IMR-90 (cell line): ENCODE measurements at regions not wholly inside any gene's neighbourhood (a gene's known extent, or its start where the extent isn't known, plus 50 kb on each side); places are given as distances from the start of the nearest gene placed in this dataset.
"Not testable (repeated sequence)": the region's sequence is repeated elsewhere in the genome, so short reads cannot be mapped to it uniquely, and the experiment has no call there.

Experiments
- ATAC-seq: fragments of 200-7000 bp; cut with Tn5 transposase; 2 replicates; pipeline ENCODE4 v1.9.1; 2020; ENCODE audit warnings: low read depth, mild to moderate bottlenecking, moderate library complexity
- BruUV-seq: library from RNA; stranded (reverse); fragments of 400-500 nt; replicated peaks from 2 replicates; lab custom pipeline; 2021; lab: Mats Ljungman, UMichigan
- CTCF ChIA-PET: fragments of 300-600 bp; formaldehyde crosslinking; extraction: SDS; loops from one replicate; lab custom pipeline; 2021; ENCODE audit warnings: antibody characterized with exemption; lab: Yijun Ruan, JAX
- POLR2A ChIA-PET: fragments of 300-600 bp; sonication (Branson Sonifier 250); formaldehyde crosslinking; loops from one replicate; lab custom pipeline; 2022; ENCODE audit warnings: antibody characterized with exemption; ENCODE audit not compliant: unreplicated experiment; lab: Charles Lee
- DNase-seq: peaks from one replicate; pipeline ENCODE4 v3.0.0; 2013
- H2AFZ ChIP-seq: replicated peaks from 2 replicates; pipeline ENCODE3; 2013; ENCODE audit warnings: low read length, mild to moderate bottlenecking; ENCODE audit not compliant: poor library complexity
- H2AK5ac ChIP-seq: 2 replicates; pipeline ENCODE4 v1.6.1; 2013; ENCODE audit warnings: low read depth, low read length, inconsistent platforms
- H2AK9ac ChIP-seq: replicated peaks from 2 replicates; pipeline ENCODE3; 2013; ENCODE audit warnings: mild to moderate bottlenecking, low read depth, low read length, moderate library complexity; ENCODE audit not compliant: poor library complexity
- H2BK120ac ChIP-seq: 2 replicates; pipeline ENCODE4 v1.6.1; 2013; ENCODE audit warnings: low read depth, low read length, inconsistent platforms
- H2BK15ac ChIP-seq: 3 replicates; pipeline ENCODE4 v1.6.1; 2013; ENCODE audit warnings: low read depth, low read length, inconsistent platforms
- H2BK20ac ChIP-seq: 2 replicates; pipeline ENCODE4 v1.6.1; 2013; ENCODE audit warnings: low read depth, mild to moderate bottlenecking, inconsistent platforms, low read length, moderate library complexity
- H2BK5ac ChIP-seq: 2 replicates; pipeline ENCODE4 v1.6.1; 2013; ENCODE audit warnings: mild to moderate bottlenecking, low read depth, low read length, inconsistent platforms; ENCODE audit not compliant: poor library complexity, severe bottlenecking
- H3K14ac ChIP-seq: replicated peaks from 2 replicates; pipeline ENCODE4 v1.6.1; 2013; ENCODE audit warnings: low read depth, low read length, inconsistent platforms
- H3K18ac ChIP-seq: 2 replicates; pipeline ENCODE4 v1.6.1; 2013; ENCODE audit warnings: low read depth, low read length, control low read depth
- H3K23ac ChIP-seq: 2 replicates; pipeline ENCODE4 v1.6.1; 2013; ENCODE audit warnings: low read depth, low read length, inconsistent platforms
- H3K27ac ChIP-seq: 2 replicates; pipeline ENCODE4 v1.5.1; 2013; ENCODE audit warnings: mild to moderate bottlenecking, control low read depth, low read length; ENCODE audit not compliant: insufficient read depth
- H3K27me3 ChIP-seq: 2 replicates; pipeline ENCODE4 v1.6.1; 2013; ENCODE audit warnings: low read length; ENCODE audit not compliant: control insufficient read depth, insufficient read depth
- H3K36me3 ChIP-seq: 2 replicates; pipeline ENCODE4 v1.6.1; 2013; ENCODE audit warnings: low read length, mixed read lengths; ENCODE audit not compliant: control insufficient read depth, insufficient read depth
- H3K4ac ChIP-seq: 2 replicates; pipeline ENCODE4 v1.6.1; 2013; ENCODE audit warnings: low read depth, low read length, inconsistent platforms
- H3K4me1 ChIP-seq: 2 replicates; pipeline ENCODE4 v1.6.1; 2013; ENCODE audit warnings: low read length, mixed read lengths; ENCODE audit not compliant: control insufficient read depth, insufficient read depth
- H3K4me2 ChIP-seq: 2 replicates; pipeline ENCODE4 v1.6.1; 2013; ENCODE audit warnings: low read depth, mild to moderate bottlenecking, control low read depth, low read length, moderate library complexity
- H3K4me3 ChIP-seq: 2 replicates; pipeline ENCODE4 v1.5.1; 2013; ENCODE audit warnings: low read depth, mild to moderate bottlenecking, control low read depth, low read length, moderate library complexity; ENCODE audit not compliant: insufficient read depth
- H3K56ac ChIP-seq: 2 replicates; pipeline ENCODE4 v1.6.1; 2013; ENCODE audit warnings: low read length, inconsistent platforms; ENCODE audit not compliant: insufficient read depth; ENCODE audit errors: extremely low read depth
- H3K79me1 ChIP-seq, 2 experiments: 2 replicates each; pipeline ENCODE4 v1.6.1; 2013; ENCODE audit warnings: low read length in 2 of 2, inconsistent platforms in 1 of 2, low read depth in 1 of 2
- H3K9ac ChIP-seq: 2 replicates; pipeline ENCODE4 v1.6.1; 2013; ENCODE audit warnings: low read depth, low read length, control low read depth
- H3K9me1 ChIP-seq: 2 replicates; pipeline ENCODE4 v1.6.1; 2013; ENCODE audit warnings: low read length, inconsistent platforms; ENCODE audit not compliant: insufficient read depth
- H3K9me3 ChIP-seq: 2 replicates; pipeline ENCODE4 v1.6.1; 2013; ENCODE audit warnings: low read length; ENCODE audit not compliant: control insufficient read depth, insufficient read depth
- H4K20me1 ChIP-seq: 2 replicates; pipeline ENCODE4 v1.6.1; 2013; ENCODE audit warnings: low read length, inconsistent platforms; ENCODE audit not compliant: insufficient read depth
- H4K5ac ChIP-seq: 2 replicates; pipeline ENCODE4 v1.6.1; 2013; ENCODE audit warnings: mild to moderate bottlenecking, low read depth, low read length, control low read depth
- H4K8ac ChIP-seq, 2 experiments: 2 replicates each; pipeline ENCODE4 v1.6.1; 2013; ENCODE audit warnings: low read depth in 2 of 2, low read length in 2 of 2, control low read depth in 1 of 2, inconsistent platforms in 1 of 2
- H4K91ac ChIP-seq: 2 replicates; pipeline ENCODE4 v1.6.1; 2013; ENCODE audit warnings: low read depth, low read length, inconsistent platforms; ENCODE audit not compliant: insufficient read depth
- BHLHE40 ChIP-seq: fragments of 150-350 bp; IDR thresholded peaks from 2 replicates; pipeline ENCODE4 v1.6.1; 2016; ENCODE audit warnings: mild to moderate bottlenecking, low read depth, low read length
- CHD1 ChIP-seq: IDR thresholded peaks from 2 replicates; pipeline ENCODE4 v1.6.1; 2012; ENCODE audit warnings: low read depth, low read length, improper control_type of control experiment
- NFE2L2 ChIP-seq: fragments of 150-350 bp; IDR thresholded peaks from 2 replicates; pipeline ENCODE4 v1.6.1; 2016; ENCODE audit warnings: low read depth, mild to moderate bottlenecking, low read length
- RAD21 ChIP-seq: IDR thresholded peaks from 2 replicates; pipeline ENCODE4 v1.6.1; 2012; ENCODE audit warnings: low read length, improper control_type of control experiment
- SMC3 ChIP-seq: fragments of 150-350 bp; IDR thresholded peaks from 2 replicates; pipeline ENCODE4 v1.6.1; 2016; ENCODE audit warnings: low read depth, mild to moderate bottlenecking, antibody characterized with exemption, low read length, moderate library complexity
- USF2 ChIP-seq: fragments of 150-350 bp; IDR thresholded peaks from 2 replicates; pipeline ENCODE4 v1.6.1; 2017; ENCODE audit warnings: mild to moderate bottlenecking, antibody characterized with exemption, low read length, low read depth
- WGBS, 2 experiments: methylation state at CpG; one replicate each; pipeline versions ENCODE4 v1.1.5 to v1.1.7; 2013; ENCODE audit warnings: missing lambda C conversion rate in 2 of 2; ENCODE audit not compliant: insufficient read length in 1 of 2; ENCODE audit errors: extremely low coverage in 2 of 2; 5-methylcytosine and 5-hydroxymethylcytosine counted together
- dilution Hi-C: fragments of 300-500 bp; cut with HindIII; formaldehyde crosslinking; loops from one replicate; pipeline ENCODE4 v1.14.3; 2018; ENCODE audit warnings: low sequenced_read_pairs; ENCODE audit not compliant: unreplicated experiment
- in situ Hi-C: fragments of 300-500 bp; cut with MboI; formaldehyde crosslinking; loops from 3 replicates; pipeline ENCODE4 v1.14.3; 2019; ENCODE audit warnings: low sequenced_read_pairs, inconsistent platforms, mixed read lengths
- intact Hi-C: fragments of 100-400 bp; cut with micrococcal nuclease; formaldehyde crosslinking; loops from 2 replicates; pipeline ENCODE4 v1.10.0; 2022
- TF ChIP-seq, protein P1 (sequence below): conservative IDR thresholded peaks from 2 replicates; pipeline ENCODE4 v1.5.1; 2012; ENCODE audit warnings: mild to moderate bottlenecking, low read depth, low read length, improper control_type of control experiment

DNA sequence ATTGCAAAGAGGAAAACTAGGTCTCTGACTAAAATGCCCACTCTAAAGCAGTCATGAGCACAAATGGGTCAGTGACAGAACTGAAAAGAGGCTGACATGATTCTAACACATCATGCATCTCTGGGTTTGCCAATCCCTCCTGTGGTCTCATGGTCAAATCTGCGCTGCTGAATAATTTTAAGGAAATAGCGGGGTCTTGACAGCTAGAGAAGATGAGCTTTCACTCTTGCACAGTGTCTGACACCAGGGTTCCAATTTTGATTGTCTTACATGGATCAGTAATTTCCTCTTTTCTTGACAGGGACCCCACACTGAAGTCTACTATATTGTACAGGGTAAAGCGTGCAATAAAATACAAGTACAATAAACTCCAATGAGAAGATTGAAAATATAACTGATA lies 236.8 kb upstream of the CNR1 start:
- H3K4ac ChIP-seq: no peak overlapping the region
- no TSS peak for BruUV-seq
- DNase-seq (no peak), ATAC-seq (no peak)
- no peaks in the 10 kb centered on the region for H3K4me1 ChIP-seq
- no peak overlapping the region for H3K18ac ChIP-seq
- H4K5ac ChIP-seq: no peak overlapping the region
- no peak overlapping the region for H2BK120ac ChIP-seq
- intact Hi-C loops: loop anchor here (1.0 kb wide), 1 partner anchor 11 kb away; no protein-coding TSS in a partner anchor
- in situ Hi-C loops: no loop called here
- H4K20me1 ChIP-seq: no peaks in the 10 kb centered on the region
- H2BK20ac ChIP-seq: no peak overlapping the region
- no peak overlapping the region for H2BK5ac ChIP-seq
- no peaks in the 10 kb centered on the region for H3K79me1 ChIP-seq
- dilution Hi-C loops: no loop called here
- H2AK9ac ChIP-seq: no peak overlapping the region
- H3K27me3 ChIP-seq: no peaks in the 10 kb centered on the region
- POLR2A ChIA-PET: no interaction called here
- CTCF ChIA-PET: no interaction called here
- H3K4me2 ChIP-seq: no peak overlapping the region
- no peak overlapping the region for H4K91ac ChIP-seq
- H4K8ac ChIP-seq: no peak overlapping the region
- no peak overlapping the region for H3K27ac ChIP-seq
- no peak overlapping the region for H3K23ac ChIP-seq
- H3K9me1 ChIP-seq: no peaks in the 10 kb centered on the region
- H3K4me3 ChIP-seq: no peak overlapping the region
- H2AK5ac ChIP-seq: no peak overlapping the region
- no peak overlapping the region for H3K14ac ChIP-seq
- H3K36me3 ChIP-seq: no peaks in the 10 kb centered on the region
- no peak overlapping the region for H2AFZ ChIP-seq
- WGBS, 2 experiments: no CpG with 5 or more reads among the region's 3 CpGs
- H3K9me3 ChIP-seq: peaks cover 4% of the 10 kb centered on the region
- H3K56ac ChIP-seq: no peak overlapping the region
- H2BK15ac ChIP-seq: no peak overlapping the region
- H3K9ac ChIP-seq: no peak overlapping the region
- no peak for TF ChIP-seq BHLHE40
- no peak for TF ChIP-seq RAD21
- TF ChIP-seq, protein P1, sequence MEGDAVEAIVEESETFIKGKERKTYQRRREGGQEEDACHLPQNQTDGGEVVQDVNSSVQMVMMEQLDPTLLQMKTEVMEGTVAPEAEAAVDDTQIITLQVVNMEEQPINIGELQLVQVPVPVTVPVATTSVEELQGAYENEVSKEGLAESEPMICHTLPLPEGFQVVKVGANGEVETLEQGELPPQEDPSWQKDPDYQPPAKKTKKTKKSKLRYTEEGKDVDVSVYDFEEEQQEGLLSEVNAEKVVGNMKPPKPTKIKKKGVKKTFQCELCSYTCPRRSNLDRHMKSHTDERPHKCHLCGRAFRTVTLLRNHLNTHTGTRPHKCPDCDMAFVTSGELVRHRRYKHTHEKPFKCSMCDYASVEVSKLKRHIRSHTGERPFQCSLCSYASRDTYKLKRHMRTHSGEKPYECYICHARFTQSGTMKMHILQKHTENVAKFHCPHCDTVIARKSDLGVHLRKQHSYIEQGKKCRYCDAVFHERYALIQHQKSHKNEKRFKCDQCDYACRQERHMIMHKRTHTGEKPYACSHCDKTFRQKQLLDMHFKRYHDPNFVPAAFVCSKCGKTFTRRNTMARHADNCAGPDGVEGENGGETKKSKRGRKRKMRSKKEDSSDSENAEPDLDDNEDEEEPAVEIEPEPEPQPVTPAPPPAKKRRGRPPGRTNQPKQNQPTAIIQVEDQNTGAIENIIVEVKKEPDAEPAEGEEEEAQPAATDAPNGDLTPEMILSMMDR: no peak
- TF ChIP-seq CHD1: no peak
- no peak for TF ChIP-seq NFE2L2
- no peak for TF ChIP-seq USF2
- TF ChIP-seq SMC3: no peak

DNA sequence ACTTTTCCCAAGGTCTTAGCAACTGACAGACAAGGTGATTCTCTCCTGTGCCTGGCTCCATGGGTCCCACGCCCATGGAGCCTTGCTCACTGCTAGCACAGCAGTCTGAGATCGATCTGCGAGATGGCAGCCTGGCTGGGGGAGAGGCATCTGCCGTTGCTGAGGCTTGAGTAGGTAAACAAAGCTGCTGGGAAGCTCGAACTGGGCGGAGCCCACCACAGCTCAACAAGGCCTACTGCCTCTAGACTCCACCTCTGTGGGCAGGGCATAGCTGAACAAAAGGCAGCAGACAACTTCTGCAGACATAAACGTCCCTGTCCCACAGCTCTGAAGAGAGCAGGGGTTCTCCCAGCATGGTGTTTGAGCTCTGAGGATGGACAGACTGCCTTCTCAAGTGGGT lies 224.9 kb upstream of the CNR1 start:
- H2BK20ac ChIP-seq, H4K8ac ChIP-seq, H2AFZ ChIP-seq, H4K5ac ChIP-seq, H3K4ac ChIP-seq, H4K91ac ChIP-seq, H3K36me3 ChIP-seq, intact Hi-C loops, ATAC-seq, H2BK15ac ChIP-seq, H2AK5ac ChIP-seq, H2BK5ac ChIP-seq, H3K14ac ChIP-seq, H3K18ac ChIP-seq, H3K4me3 ChIP-seq, H3K4me2 ChIP-seq, H3K27me3 ChIP-seq, POLR2A ChIA-PET, H3K56ac ChIP-seq, H3K4me1 ChIP-seq, dilution Hi-C loops, H3K27ac ChIP-seq, H3K79me1 ChIP-seq, DNase-seq, H3K9me3 ChIP-seq, H3K23ac ChIP-seq, H3K9me1 ChIP-seq, H4K20me1 ChIP-seq, H2AK9ac ChIP-seq, H2BK120ac ChIP-seq, H3K9ac ChIP-seq, BruUV-seq, in situ Hi-C loops: not testable (repeated sequence)
- CTCF ChIA-PET: interaction anchor here (0.6 kb wide), 1 partner anchor 55 kb away, joined by 3 read pairs; no protein-coding TSS in a partner anchor
- no CpG with 5 or more reads among the region's 7 CpGs for WGBS, 2 experiments
